ENCODE measurements at regions not wholly inside any gene's neighbourhood (a gene's known extent, or its start where the extent isn't known, plus 50 kb on each side); places are given as distances from the start of the nearest gene placed in this dataset.
A peak's percentile ranks its signal among the peaks of the same experiment; 100 is the strongest.

DNA sequence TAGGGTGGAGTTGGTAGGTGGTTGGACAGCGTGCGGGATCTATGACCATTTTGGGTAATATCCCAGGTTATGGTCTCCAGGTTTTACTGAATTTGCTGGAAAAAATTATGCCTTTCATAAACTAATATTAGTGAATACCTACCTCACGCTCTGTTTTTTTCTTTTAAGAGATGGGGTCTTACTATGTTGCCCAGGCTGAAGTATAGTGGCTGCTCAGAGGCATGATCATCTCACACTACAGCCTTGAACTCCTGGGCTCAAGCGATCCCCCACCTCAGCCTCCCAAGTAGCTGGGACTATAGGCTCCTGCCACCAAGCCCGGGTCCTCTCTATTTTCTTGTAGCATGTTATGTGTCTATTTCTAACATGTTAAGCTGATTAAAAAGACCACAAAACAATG lies 100.2 kb downstream of the RHOU start:
- TF ChIP-seq, protein P1, sequence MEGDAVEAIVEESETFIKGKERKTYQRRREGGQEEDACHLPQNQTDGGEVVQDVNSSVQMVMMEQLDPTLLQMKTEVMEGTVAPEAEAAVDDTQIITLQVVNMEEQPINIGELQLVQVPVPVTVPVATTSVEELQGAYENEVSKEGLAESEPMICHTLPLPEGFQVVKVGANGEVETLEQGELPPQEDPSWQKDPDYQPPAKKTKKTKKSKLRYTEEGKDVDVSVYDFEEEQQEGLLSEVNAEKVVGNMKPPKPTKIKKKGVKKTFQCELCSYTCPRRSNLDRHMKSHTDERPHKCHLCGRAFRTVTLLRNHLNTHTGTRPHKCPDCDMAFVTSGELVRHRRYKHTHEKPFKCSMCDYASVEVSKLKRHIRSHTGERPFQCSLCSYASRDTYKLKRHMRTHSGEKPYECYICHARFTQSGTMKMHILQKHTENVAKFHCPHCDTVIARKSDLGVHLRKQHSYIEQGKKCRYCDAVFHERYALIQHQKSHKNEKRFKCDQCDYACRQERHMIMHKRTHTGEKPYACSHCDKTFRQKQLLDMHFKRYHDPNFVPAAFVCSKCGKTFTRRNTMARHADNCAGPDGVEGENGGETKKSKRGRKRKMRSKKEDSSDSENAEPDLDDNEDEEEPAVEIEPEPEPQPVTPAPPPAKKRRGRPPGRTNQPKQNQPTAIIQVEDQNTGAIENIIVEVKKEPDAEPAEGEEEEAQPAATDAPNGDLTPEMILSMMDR (conservative IDR thresholded peaks at IDR 0.05) = no peak
- no peak overlapping the region for H3K27ac ChIP-seq

DNA sequence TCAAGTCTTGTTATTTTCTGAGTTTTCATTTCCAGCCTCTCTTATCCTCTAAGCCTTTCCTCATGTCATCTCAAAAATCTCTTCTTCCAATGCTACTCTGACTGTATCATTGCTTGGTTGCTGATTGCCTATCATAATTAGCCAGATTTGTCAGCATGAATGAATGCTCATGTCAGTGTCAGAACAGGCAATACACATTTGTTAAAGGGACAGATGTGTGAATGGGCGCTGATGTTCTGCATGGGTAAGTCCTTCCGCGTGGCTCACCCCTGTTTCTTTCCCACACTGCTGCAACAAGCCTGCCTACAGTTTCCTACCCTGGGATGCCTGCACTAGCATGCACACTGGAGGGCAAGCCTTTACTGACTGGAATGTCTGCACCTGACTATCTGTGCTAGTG lies 100.6 kb downstream of the RHOU start:
- H3K27ac ChIP-seq = no peak overlapping the region
- TF ChIP-seq, protein P1 (conservative IDR thresholded peaks at IDR 0.05) = no peak

DNA sequence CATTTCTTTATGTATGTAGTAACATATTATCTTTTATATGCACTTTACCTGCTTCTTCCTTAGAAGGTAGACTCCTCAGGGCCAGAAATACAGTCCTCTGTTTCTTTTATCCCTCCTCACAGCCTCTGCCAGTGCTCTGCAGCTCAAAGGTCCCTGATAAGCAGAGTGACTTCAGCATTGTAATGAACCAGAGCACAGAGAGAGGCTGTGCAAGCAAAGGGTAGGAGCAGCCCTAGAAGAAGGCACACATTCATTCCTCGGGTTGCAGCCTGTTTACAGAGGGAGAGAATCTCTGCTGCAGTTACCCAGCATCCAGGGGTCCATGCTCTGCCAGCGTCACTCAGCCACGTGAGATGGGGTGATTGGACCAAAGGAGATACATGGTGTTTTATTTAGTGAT lies 101.1 kb downstream of the RHOU start:
- TF ChIP-seq, protein P1 (conservative IDR thresholded peaks at IDR 0.05) = no peak

DNA sequence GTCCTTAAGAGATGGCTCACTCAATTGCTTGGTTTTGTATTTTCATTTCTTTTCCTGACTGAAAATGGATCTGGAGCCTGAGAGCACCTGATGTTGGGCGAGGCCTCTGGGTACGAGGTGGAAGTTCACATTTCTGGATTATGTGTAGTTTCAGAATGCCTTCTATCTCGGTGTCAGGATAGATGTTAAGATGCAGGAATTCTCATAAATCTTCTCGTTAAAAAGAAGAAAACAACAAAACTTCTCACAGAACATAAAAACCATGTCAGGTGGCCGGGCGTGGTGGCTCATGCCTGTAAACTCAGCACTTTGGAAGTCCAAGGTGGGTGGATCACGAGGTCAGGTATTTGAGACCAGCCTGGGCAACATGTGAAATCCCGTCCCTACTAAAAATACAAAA lies 101.8 kb downstream of the RHOU start:
- TF ChIP-seq, protein P1 (conservative IDR thresholded peaks at IDR 0.05) = no peak
- H3K27ac ChIP-seq = peak overlapping the region; percentile 77

More for the DNA sequence above, 101.1 kb downstream of the RHOU start:
- H3K27ac ChIP-seq = peak overlapping the region; percentile 77; the same call in 1 of the 2 replicates

DNA sequence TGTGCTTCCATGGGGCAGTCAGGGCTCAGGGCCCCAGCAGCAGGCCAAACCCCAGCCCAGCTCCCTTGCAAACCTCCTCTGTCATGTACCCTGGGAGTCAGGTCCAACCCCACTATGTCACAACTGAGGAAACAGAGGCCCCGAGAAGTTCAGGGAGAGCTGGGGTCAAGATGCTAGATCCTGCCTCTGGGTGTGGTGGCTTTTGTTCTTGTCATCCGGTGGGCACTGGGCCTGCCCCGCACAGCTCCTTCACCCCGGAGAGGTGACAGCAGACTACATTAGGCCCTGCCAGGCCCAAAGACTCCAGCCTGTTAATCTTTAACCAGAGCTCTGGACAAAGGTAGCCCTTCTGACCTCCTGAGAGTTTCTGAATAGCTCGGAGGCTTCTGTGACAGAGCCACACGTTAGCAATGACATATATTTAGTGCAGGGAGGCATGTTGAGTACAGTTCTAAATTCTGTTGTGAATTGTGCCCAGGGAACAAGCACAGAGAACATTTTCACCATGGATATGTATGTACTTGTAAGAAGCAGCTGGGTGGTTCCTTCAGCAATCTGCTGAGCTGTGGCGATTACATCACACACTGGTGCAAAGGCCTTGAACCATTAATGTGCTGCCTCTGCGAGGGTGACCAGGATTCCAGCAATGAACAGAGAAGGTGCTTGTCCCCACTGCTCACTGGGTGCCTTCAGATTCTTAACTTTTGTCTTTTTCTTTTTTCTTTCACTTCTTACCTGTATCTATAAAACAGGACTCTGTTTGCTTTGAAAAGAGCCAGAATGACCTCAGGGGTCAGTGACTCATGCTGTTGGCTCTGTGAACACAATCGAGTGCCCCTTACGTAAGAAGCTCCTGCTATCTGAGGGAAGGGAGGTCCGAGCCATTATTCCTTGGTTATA lies 102.8 kb downstream of the RHOU start:
- peak overlapping the region; percentile 77 for H3K27ac ChIP-seq
- TF ChIP-seq, protein P1 (conservative IDR thresholded peaks at IDR 0.05) = no peak

DNA sequence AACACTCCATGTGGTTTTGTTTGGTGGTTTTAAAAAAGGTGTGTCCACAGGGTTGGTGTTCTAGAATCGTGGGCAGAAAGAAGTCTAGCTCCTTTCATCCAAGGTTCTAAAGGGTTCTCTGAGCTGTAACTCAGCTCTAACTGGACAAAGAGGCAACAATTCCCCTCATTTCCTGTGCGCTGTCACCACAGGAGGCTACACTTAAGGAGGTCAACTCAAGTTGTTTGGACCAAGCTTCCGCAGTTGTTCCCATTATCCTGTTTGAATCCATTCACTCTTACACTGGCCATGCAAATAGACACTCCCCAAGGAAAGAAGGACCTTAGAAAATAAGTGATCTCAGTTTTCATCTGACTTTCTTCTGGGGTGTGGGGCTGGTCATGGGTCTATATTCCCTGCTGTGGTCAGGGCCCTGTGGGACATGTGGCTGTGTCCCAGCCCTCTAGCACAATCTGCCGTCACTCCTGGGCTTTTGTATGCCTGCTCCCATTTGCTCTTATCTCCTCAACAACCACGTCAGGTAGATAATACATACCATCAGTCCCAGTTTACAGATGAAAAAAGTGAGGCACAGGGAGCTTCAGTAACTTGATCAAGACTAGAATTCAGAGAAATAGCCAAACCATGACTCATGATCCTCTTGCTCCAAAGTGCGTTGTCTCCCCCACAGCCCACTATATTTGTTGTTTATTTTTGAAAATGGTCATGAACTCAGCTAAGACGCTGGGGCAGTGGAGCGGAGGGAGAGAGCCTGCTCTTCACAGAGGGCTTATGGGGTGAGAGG lies 103.6 kb downstream of the RHOU start:
- H3K27ac ChIP-seq = peak overlapping the region; percentile 77
- TF ChIP-seq, protein P1 (conservative IDR thresholded peaks at IDR 0.05) = no peak

DNA sequence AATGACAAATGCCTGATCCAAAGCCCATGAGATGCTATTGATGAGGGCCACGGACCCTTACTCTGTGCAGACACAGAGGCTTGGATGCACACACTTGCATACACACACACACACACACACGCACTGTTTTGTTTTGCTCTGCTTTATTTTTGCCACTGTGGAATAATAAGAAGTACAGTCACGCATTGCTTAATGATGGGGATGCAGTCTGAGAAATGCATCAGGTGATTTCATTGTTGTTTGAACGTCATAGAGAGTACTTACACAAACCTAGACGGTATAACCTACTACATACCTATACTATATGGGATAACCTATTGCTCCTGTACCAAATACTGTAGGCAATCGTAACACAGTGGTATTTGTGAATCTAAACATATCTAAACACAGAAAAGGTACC lies 104.4 kb downstream of the RHOU start:
- no peak overlapping the region; the same call in 1 of the 2 replicates for H3K27ac ChIP-seq
- TF ChIP-seq, protein P1 (conservative IDR thresholded peaks at IDR 0.05) = no peak
